ENCODE measurements at regions not wholly inside any gene's neighbourhood (a gene's known extent, or its start where the extent isn't known, plus 50 kb on each side); places are given as distances from the start of the nearest gene placed in this dataset.

DNA sequence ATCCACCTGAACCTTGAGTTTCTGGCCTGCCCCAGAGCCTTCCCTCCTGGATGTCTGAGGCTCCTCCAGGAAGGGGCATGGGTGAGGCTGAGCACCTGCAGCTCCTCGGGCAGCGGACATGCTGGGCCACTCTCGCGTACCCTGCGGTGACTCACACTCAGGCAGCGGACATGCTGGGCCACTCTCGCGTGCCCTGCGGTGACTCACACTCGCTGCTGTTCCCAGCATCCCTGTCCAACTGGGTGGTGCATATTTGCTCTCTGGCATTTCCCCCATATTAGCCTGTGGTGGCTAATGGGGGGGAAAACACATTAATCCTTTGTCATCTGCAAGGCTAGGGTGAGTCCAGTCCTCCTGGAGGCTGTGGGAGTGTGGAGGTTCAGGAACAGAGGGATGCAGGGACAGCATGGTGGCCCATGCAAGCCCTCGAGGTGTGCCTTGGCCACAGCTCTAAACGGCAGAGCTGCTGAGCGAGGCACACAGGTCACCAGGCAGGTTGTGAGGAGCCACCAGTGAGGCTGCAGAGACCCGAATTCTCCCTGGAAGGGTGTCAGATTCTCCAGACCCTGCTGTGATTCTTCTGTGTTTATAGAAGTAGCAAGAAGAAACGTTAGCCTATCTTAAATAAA, 728.1 kb downstream of the BRD1 start:
- TF ChIP-seq, protein P1, sequence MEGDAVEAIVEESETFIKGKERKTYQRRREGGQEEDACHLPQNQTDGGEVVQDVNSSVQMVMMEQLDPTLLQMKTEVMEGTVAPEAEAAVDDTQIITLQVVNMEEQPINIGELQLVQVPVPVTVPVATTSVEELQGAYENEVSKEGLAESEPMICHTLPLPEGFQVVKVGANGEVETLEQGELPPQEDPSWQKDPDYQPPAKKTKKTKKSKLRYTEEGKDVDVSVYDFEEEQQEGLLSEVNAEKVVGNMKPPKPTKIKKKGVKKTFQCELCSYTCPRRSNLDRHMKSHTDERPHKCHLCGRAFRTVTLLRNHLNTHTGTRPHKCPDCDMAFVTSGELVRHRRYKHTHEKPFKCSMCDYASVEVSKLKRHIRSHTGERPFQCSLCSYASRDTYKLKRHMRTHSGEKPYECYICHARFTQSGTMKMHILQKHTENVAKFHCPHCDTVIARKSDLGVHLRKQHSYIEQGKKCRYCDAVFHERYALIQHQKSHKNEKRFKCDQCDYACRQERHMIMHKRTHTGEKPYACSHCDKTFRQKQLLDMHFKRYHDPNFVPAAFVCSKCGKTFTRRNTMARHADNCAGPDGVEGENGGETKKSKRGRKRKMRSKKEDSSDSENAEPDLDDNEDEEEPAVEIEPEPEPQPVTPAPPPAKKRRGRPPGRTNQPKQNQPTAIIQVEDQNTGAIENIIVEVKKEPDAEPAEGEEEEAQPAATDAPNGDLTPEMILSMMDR (IDR thresholded peaks at IDR 0.05; ENCODE audit: insufficient read depth, low read depth, low read length, missing control alignments), result no peak
- DNase-seq (ENCODE audit: low read depth), result no peak

DNA sequence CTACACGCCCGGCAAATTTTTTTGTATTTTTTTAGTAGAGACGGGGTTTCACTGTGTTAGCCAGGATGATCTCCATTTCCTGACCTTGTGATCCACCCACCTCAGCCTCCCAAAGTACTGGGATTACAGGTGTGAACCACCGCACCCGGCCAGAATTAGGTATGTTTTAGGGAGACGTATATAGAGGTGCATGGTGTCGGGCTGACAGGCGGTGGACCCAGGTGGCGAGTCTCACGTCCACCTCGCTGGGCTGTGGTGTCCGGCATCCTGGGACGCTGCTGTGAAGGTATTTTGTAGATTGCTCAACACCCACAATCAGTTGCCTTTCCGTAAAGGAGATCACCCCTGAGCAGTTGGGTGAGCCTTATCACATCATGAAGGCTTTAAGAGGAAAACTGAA, 728.6 kb downstream of the BRD1 start:
- no peak overlapping the region for H3K4me3 ChIP-seq (ENCODE audit: low read length)
- DNase-seq (ENCODE audit: low read depth), result no peak
- TF ChIP-seq, protein P1 (IDR thresholded peaks at IDR 0.05; ENCODE audit: insufficient read depth, low read depth, low read length, missing control alignments), result no peak

More for the DNA sequence above, 728.1 kb downstream of the BRD1 start:
- H3K4me3 ChIP-seq (ENCODE audit: low read length), result no peak overlapping the region

DNA sequence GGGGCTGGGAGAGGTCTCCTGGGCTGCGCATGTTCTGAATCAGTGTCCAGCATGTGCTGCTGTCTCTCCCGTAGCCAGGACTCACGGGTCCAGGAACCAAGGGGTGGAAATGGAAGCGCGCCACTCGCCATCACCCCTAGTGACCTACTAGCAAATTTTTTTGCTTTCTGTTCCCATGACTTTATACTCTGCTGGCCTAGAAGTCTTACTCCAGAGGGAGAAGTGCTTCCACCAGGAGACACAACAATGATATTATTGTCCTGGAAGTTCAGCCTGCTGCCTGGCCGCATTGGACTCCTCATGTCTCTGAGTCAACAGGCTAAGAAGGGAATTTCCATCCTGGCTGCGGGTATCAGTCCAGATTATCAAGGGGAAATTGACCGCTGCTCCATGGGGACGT, 729.7 kb downstream of the BRD1 start:
- TF ChIP-seq, protein P1 (IDR thresholded peaks at IDR 0.05; ENCODE audit: insufficient read depth, low read depth, low read length, missing control alignments), result no peak
- DNase-seq (ENCODE audit: low read depth), result no peak

DNA sequence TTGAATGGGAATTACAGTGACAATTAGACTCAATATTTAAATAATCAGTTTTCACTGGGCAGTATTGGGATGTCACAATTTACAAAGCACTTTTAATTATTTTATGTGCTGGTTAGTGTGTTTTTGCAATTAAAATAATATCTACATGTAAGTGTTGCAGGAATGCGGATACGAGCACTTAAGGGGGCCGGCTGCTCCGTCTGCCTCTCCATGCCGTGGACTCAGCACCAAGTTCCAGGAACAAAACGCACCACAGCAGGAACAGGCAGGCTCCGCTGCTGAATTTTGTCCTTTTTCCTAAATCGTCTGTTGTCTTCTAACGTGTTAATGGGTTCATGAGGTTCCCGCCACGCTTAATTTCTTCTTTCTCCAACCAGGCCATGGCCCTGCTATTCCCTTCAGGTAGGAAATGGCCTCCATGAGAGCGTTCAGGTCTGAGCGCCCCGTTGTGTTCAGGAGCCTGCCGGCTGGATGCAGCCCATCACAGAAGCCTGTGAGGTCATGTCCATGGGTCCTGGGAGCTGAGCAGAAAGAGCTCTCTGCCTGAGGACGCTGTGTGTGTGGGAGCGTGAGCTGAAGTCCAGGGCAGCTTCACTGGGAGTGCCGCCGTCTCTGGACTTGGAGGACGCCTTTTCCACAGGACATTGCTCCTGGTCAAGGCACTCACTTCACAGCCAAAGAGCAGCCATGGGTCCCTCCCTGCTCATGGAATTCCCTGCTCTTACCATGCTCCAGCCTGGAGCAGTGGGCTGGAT, 730.3 kb downstream of the BRD1 start:
- H3K4me3 ChIP-seq (ENCODE audit: low read length), result no peak overlapping the region
- TF ChIP-seq, protein P1 (IDR thresholded peaks at IDR 0.05; ENCODE audit: insufficient read depth, low read depth, low read length, missing control alignments), result no peak
- no peak for DNase-seq (ENCODE audit: low read depth)

More for the DNA sequence above, 729.7 kb downstream of the BRD1 start:
- no peak overlapping the region for H3K4me3 ChIP-seq (ENCODE audit: low read length)

DNA sequence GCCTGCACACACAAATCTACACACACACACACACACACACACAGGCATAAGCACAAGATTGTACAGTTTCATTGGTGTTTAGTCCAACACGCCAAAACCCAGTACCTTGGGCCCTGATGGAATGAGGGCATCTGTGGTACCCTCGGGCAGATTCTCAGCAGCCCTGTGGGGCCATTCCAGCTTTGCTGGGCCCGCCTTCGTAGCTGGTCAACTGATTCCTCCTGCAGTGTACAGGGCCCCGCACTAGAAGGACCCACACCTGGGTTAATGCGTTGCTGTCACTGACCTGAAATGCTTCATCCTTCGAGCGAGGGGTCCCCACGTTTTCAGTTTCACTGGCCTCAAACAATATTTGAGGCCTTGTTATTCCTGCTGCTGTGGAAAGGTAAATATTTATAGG, 731.2 kb downstream of the BRD1 start:
- DNase-seq (ENCODE audit: low read depth), result no peak

DNA sequence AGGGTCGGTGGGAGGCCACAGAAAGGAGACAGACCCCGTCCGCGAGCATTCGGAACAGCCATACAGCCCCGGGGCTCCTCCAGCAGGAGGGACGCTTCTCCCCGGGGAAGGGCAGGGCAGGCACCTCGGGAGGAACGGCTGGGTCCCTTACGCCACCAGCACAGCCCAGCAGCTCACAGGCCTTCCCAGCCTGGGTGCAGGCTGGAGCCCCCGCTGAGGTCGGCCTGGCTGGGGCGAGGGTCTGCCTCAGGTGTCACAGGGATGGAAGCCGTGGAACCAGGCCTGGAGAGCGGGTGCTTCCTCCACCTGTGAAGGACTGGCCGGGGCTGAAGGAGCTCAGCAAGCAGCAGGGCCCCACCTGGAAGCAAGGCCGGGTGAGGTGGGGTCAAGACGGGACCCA, 732.3 kb downstream of the BRD1 start:
- no peak for DNase-seq (ENCODE audit: low read depth)
- no peak overlapping the region for H3K4me3 ChIP-seq (ENCODE audit: low read length)
- TF ChIP-seq, protein P1 (IDR thresholded peaks at IDR 0.05; ENCODE audit: insufficient read depth, low read depth, low read length, missing control alignments), result no peak

More for the DNA sequence above, 731.2 kb downstream of the BRD1 start:
- H3K4me3 ChIP-seq (ENCODE audit: low read length), result no peak overlapping the region
- TF ChIP-seq, protein P1 (IDR thresholded peaks at IDR 0.05; ENCODE audit: insufficient read depth, low read depth, low read length, missing control alignments), result no peak

Data from epithelial cell of esophagus (primary cell).